Suprapubic skin (tissue), 4 donors: ENCODE measurements at regions not wholly inside any gene's neighbourhood (a gene's known extent, or its start where the extent isn't known, plus 50 kb on each side); places are given as distances from the start of the nearest gene placed in this dataset.

ENCODE experiments used
- DNase-seq, 2 donors: peaks; one replicate each; pipeline ENCODE4 v3.0.0-alpha.2; 2019; ENCODE audit warnings: low spot score in 2 of 2
- H3K27ac ChIP-seq: fragments of 200-600 bp; sonication (generic); one replicate; pipeline ENCODE4 v1.5.1; 2019
- H3K27me3 ChIP-seq: fragments of 200-600 bp; sonication (generic); one replicate; pipeline ENCODE4 v1.5.1; 2019
- H3K36me3 ChIP-seq: fragments of 200-600 bp; sonication (generic); one replicate; pipeline ENCODE4 v1.5.1; 2019
- H3K4me1 ChIP-seq: fragments of 200-600 bp; sonication (generic); one replicate; pipeline ENCODE4 v1.5.1; 2019
- H3K4me3 ChIP-seq: fragments of 200-600 bp; sonication (generic); one replicate; pipeline ENCODE4 v1.5.1; 2019; ENCODE audit warnings: mild to moderate bottlenecking
- H3K9me3 ChIP-seq: fragments of 200-600 bp; sonication (generic); one replicate; pipeline ENCODE4 v1.5.1; 2019
- CTCF ChIP-seq, 2 donors: fragments of 200-600 bp in 1 of 2; fragments of 450-650 bp in 1 of 2; sonication (generic) in 1 of 2; IDR thresholded peaks; one replicate each; pipeline ENCODE4 v1.5.1; 2016 to 2019; ENCODE audit warnings: antibody characterized with exemption in 2 of 2, mild to moderate bottlenecking in 1 of 2, moderate library complexity in 1 of 2
- EP300 ChIP-seq: sonication (generic); formaldehyde crosslinking; IDR thresholded peaks from one replicate; pipeline ENCODE4 v1.6.1; 2017; ENCODE audit warnings: antibody characterized with exemption
- POLR2A ChIP-seq, 2 donors: fragments of 450-650 bp; IDR thresholded peaks; one replicate each; pipeline ENCODE4 v1.6.1; 2017; ENCODE audit warnings: antibody characterized with exemption in 2 of 2, mild to moderate bottlenecking in 2 of 2, moderate library complexity in 2 of 2
- POLR2AphosphoS5 ChIP-seq, 3 donors: sonication (generic); formaldehyde crosslinking; IDR thresholded peaks; one replicate each; pipeline ENCODE4 v1.6.1; 2017; ENCODE audit warnings: antibody characterized with exemption in 3 of 3
- WGBS: methylation state at CpG from one replicate; pipeline ENCODE4 v1.1.5; 2018; 5-methylcytosine and 5-hydroxymethylcytosine counted together

- Histone ChIP-seq H3K9me3 (no peaks in the 10 kb centered on the region), H3K27ac (no peak overlapping the region), H3K36me3 (no peaks in the 10 kb centered on the region), H3K27me3 (no peaks in the 10 kb centered on the region), H3K4me3 (no peak overlapping the region), H3K4me1 (no peaks in the 10 kb centered on the region)
- WGBS: 55% methylated on average over 2 of the region's 2 CpGs
- TF ChIP-seq CTCF (IDR thresholded peaks at IDR 0.05) (no peak), POLR2AphosphoS5 (IDR thresholded peaks at IDR 0.05) (no peak), EP300 (no peak), POLR2A (IDR thresholded peaks at IDR 0.05) (no peak)
- no peak for DNase-seq
Measured at GRCh38 chr14:30125322-30125979, 197.8 kb upstream of the PRKD1 start.

- H3K27me3 ChIP-seq: no peaks in the 10 kb centered on the region
- H3K9me3 ChIP-seq: no peaks in the 10 kb centered on the region
- H3K36me3 ChIP-seq: no peaks in the 10 kb centered on the region
- TF ChIP-seq POLR2AphosphoS5 (IDR thresholded peaks at IDR 0.05) (no peak), POLR2A (IDR thresholded peaks at IDR 0.05) (no peak), EP300 (no peak), CTCF (IDR thresholded peaks at IDR 0.05) (no peak)
- DNase-seq: no peak
- no peak overlapping the region for H3K27ac ChIP-seq
- H3K4me1 ChIP-seq: no peaks in the 10 kb centered on the region
- H3K4me3 ChIP-seq: no peak overlapping the region
- WGBS: 56% methylated on average over 4 of the region's 4 CpGs
Measured at GRCh38 chr14:30129807-30130206, 202.2 kb upstream of the PRKD1 start.

GRCh38 chr14:30131581-30132097, 204.0 kb upstream of the PRKD1 start:
- no peak for DNase-seq
- no peak overlapping the region for H3K4me3 ChIP-seq
- no peaks in the 10 kb centered on the region for H3K36me3 ChIP-seq
- no peak overlapping the region for H3K27ac ChIP-seq
- TF ChIP-seq POLR2AphosphoS5 (IDR thresholded peaks at IDR 0.05): no peak
- TF ChIP-seq CTCF (IDR thresholded peaks at IDR 0.05): no peak
- no peak for TF ChIP-seq POLR2A (IDR thresholded peaks at IDR 0.05)
- TF ChIP-seq EP300: no peak
- H3K4me1 ChIP-seq: no peaks in the 10 kb centered on the region
- WGBS: 70% methylated on average over 5 of the region's 5 CpGs
- H3K27me3 ChIP-seq: no peaks in the 10 kb centered on the region
- H3K9me3 ChIP-seq: no peaks in the 10 kb centered on the region

- H3K4me3 ChIP-seq: no peak overlapping the region
- 70% methylated on average over 2 of the region's 2 CpGs for WGBS
- no peaks in the 10 kb centered on the region for H3K9me3 ChIP-seq
- H3K27me3 ChIP-seq: no peaks in the 10 kb centered on the region
- no peak for DNase-seq
- H3K36me3 ChIP-seq: no peaks in the 10 kb centered on the region
- TF ChIP-seq CTCF (IDR thresholded peaks at IDR 0.05) (no peak), POLR2A (IDR thresholded peaks at IDR 0.05) (no peak), EP300 (no peak), POLR2AphosphoS5 (IDR thresholded peaks at IDR 0.05) (no peak)
- no peak overlapping the region for H3K27ac ChIP-seq
- H3K4me1 ChIP-seq: no peaks in the 10 kb centered on the region
Measured at GRCh38 chr14:30132196-30132595, 204.5 kb upstream of the PRKD1 start.

- Histone ChIP-seq H3K4me3 (no peak overlapping the region), H3K9me3 (no peaks in the 10 kb centered on the region), H3K4me1 (no peaks in the 10 kb centered on the region), H3K27ac (no peak overlapping the region), H3K27me3 (no peaks in the 10 kb centered on the region), H3K36me3 (no peaks in the 10 kb centered on the region)
- TF ChIP-seq POLR2AphosphoS5 (IDR thresholded peaks at IDR 0.05): no peak
- TF ChIP-seq EP300: no peak
- no peak for TF ChIP-seq POLR2A (IDR thresholded peaks at IDR 0.05)
- no peak for TF ChIP-seq CTCF (IDR thresholded peaks at IDR 0.05)
- WGBS: 88% methylated on average over 5 of the region's 5 CpGs
- no peak for DNase-seq
Measured at GRCh38 chr14:30134936-30135335, 207.3 kb upstream of the PRKD1 start.
